Tibial nerve (tissue), 3 donors: ENCODE measurements at regions not wholly inside any gene's neighbourhood (a gene's known extent, or its start where the extent isn't known, plus 50 kb on each side); places are given as distances from the start of the nearest gene placed in this dataset.

Experiments
- POLR2A ChIP-seq, 2 donors: fragments of 450-650 bp; IDR thresholded peaks; one replicate each; pipeline ENCODE4 v1.6.1; 2017; ENCODE audit warnings: antibody characterized with exemption in 2 of 2, mild to moderate bottlenecking in 2 of 2, moderate library complexity in 2 of 2
- TF ChIP-seq, protein P1 (sequence below), 5 experiments: fragments of 200-600 bp in 3 of 5; fragments of 450-650 bp in 2 of 5; sonication (generic) in 3 of 5; IDR thresholded peaks; one replicate each; pipeline ENCODE4 v1.5.1; 2016 to 2019; ENCODE audit warnings: antibody characterized with exemption in 5 of 5, mild to moderate bottlenecking in 3 of 5, moderate library complexity in 2 of 5

GRCh38 chr9:29668732-29669131 lies 2095.5 kb upstream of the C9orf72 start:
- TF ChIP-seq, protein P1, sequence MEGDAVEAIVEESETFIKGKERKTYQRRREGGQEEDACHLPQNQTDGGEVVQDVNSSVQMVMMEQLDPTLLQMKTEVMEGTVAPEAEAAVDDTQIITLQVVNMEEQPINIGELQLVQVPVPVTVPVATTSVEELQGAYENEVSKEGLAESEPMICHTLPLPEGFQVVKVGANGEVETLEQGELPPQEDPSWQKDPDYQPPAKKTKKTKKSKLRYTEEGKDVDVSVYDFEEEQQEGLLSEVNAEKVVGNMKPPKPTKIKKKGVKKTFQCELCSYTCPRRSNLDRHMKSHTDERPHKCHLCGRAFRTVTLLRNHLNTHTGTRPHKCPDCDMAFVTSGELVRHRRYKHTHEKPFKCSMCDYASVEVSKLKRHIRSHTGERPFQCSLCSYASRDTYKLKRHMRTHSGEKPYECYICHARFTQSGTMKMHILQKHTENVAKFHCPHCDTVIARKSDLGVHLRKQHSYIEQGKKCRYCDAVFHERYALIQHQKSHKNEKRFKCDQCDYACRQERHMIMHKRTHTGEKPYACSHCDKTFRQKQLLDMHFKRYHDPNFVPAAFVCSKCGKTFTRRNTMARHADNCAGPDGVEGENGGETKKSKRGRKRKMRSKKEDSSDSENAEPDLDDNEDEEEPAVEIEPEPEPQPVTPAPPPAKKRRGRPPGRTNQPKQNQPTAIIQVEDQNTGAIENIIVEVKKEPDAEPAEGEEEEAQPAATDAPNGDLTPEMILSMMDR (IDR thresholded peaks at IDR 0.05), result no peak
- no peak for TF ChIP-seq POLR2A (IDR thresholded peaks at IDR 0.05)
